ENCODE measurements at regions not wholly inside any gene's neighbourhood (a gene's known extent, or its start where the extent isn't known, plus 50 kb on each side); places are given as distances from the start of the nearest gene placed in this dataset.

GRCh38 chr3:193915099-193915498 is 220.8 kb upstream of the HES1 start:
- no peak for TF ChIP-seq CTCF (IDR thresholded peaks at IDR 0.05)
- TF ChIP-seq POLR2A (IDR thresholded peaks at IDR 0.05) = no peak
